ENCODE measurements at regions not wholly inside any gene's neighbourhood (a gene's known extent, or its start where the extent isn't known, plus 50 kb on each side); places are given as distances from the start of the nearest gene placed in this dataset.

DNA sequence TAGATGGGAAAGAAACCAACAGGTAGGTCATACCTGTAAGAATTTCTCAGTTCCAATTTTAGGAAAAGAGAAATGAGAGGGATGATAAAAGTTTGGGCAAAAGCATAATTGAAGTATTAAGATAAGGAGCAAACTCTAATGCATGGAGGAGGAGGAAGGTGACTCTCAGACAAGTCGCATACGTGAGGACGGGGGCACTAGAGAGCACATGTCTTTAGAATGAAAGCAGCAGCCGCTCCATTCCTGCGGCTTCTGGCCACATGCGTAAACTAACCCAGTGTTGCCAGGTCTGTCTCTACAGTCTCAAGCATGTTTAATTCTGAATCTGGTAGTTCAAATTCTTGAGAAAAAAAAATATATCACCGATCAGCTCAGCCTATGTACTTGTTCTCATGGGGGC lies 371.5 kb upstream of the SLC30A5 start:
- DNase-seq: no peak

DNA sequence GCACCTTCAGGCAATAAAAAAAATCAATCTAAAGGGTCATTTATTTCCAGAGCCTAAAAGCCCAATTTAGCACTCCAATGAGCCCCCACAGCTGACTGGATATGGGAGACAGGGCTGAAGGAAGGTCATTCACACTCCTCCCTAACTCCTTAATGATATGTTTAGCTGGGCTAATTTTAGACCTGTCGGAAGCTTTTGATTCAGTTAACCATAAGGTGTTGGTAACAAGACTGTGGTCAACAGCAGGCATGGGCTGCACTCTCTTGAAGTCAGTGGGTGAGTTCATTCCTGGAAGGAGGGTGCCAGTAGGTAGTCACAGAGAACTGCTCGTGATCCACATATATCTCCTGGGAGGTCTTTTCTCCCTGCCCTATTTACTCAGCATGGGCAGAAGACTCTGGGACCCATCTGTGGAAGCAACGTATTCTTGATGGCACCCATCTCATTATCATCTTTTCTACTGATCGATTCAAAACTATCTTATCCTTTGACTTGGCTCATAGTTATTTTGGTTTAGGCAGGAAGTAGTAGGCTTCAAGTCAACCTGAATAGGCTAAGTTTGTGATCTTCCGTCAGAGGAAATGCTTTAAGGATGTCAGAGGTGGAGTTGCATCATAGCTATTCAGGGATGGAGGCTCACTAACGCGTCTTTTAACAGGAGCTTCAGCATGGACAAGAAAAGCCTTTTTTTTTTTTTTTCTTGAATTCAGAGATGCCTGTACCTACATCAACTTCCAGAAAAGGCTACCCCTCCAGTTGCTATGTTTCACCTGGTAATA lies 367.7 kb upstream of the SLC30A5 start:
- DNase-seq: no peak

DNA sequence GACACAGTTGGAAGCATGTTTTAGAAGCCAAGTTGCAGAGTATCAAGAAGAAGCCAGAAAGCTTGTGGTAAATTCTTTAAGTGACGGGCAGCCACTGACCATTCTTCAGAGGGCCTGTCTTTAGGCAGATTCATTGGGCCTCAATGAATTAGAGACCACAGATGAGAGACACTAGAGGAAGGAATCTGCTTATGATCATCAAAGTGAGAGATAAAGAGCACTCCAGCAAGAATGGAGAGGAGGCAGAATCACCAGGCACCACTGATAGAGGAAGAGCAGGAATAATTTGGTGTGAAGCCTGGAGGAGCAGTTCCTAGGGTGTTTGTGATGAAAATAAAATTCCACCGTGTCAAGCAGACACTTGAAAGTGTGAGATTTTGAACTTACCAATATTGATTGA lies 365.9 kb upstream of the SLC30A5 start:
- DNase-seq: no peak

DNA sequence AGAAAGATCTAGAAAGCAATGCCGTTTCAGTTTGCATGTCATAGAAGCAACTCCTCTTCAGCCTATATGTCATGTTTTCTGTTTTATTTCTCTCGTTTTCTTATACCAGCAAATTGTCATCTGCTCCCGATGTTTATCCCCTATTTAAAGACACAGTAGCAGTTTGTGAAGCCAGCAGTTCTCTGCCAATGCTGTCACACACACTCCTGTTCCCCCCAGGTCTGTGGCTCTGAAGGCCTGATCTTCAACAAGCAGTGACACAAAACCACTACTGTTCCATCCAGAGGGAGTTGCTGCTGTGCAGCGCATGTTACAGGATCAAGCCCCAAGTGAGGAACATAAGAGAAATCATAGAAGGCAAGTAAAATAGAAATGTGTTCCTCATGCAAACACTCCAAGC lies 364.1 kb upstream of the SLC30A5 start:
- DNase-seq: no peak

DNA sequence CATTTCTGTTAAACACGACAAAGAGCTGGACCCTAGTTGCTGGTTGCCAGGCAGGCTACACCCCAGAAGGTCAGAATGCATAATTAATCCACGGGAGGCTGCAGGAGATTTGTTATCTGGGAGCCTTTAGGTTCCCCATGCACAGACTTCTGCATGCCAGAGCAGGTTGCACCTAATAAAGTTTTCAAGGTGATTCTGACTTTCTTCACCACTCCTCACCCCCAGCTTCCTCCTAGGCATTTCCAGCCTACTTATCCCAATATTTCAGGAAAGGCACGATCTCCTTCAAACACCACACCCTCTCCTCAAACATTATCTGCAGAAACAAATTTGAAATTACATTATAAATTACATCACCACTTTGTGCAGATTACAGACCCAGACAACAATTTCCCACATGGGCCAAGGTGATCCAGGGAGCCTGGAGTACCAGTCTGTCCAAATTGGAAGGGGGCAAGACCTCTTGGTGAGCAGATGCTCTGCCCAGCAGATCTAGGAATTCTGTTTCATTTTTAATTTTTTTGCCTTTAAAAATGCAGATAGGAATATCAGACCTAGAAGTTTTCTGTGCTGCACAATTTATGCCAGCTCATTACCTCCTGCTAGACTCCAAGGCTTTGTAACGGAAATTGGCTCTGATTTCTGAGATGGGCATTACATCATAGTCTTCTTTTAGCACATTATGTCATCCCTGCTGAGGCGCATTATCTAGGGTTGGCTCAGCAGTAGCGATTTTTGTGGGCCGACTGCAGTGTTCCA lies 363.4 kb upstream of the SLC30A5 start:
- no peak for DNase-seq

DNA sequence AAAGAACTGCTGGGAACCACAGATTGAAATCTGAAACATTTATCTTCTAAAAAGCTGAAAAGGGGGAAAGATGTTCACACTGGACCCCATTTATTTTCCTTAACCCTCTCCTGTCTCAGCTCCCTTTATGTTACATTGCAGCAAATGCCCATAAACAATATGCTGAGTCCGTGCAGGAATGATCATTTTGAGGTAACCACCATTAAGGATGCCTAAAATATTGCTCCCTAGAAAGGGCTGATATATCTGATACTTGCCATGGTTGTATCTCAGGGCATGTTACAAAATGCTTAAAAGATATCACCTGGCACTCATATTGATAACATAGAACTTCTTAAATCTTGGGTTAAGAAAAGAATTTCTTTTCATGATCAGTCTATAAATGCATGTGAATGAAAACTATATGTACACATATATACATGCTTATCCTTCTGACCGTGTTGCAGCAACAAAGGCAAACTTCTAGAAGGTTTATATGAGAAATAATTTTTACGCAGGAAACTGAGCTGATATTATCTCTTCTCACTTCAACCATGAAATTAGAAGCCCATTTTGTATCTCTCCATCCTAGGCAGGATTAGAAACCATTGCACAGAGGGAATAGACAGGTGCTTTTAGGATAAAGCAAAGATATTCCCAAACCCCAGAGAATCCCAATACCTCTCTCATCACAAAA lies 362.7 kb upstream of the SLC30A5 start:
- no peak for DNase-seq

DNA sequence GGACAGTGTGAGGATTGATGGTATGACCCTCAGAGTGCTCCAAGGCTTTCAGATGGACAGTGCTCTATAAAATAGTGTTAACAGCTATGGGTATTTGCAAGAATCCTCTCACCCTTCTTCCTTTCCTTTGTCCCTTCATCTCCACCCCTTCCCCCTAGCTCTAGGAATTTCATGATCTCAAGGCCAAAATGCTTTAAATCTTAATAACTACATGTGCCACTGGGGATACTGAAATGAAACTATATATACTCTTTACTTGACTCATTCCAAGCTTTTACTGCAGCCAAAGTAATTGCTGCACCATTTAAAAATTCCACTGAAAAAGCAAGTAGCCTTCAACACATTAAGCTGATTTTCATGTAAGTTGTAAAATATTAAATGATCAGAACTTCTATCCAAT lies 361.6 kb upstream of the SLC30A5 start:
- no peak for DNase-seq

DNA sequence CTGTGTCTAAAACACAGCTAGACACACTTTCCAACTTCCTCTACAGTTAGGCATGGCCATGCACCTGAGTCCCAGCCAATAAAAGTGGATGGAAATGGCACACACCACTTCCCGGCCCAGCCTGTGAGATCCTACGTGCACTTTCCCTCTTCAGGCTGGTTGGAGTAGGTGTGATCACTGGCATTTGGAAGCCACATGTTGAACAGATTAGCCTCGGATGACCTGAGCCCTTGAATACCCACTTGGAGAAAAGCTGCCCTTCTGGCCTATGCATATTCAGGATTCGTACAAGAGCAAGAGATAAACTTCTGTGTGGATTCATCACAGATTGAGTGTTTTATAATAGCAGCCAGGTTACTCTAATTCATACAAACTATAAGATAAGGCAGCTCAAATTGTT lies 359.0 kb upstream of the SLC30A5 start:
- DNase-seq: no peak

DNA sequence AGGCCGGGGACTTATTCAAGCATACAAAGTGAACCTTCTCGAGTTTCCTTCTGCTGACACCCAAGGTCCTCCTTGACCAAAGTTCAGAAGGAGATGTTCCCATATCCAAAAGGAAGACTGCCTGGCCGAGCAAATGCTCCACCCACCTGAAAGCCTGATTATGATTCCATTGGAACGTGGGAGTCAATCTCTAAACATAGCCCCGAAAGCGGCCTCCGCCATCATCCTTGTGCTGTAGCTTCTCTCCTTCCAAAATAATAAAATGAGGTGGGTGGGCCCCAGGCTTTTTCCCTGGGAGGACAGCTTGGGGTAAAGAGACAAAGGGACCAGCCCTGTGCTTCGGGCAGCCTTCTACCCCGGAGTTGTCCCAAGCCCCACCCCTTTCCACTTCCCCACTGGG lies 355.6 kb upstream of the SLC30A5 start:
- no peak for DNase-seq

DNA sequence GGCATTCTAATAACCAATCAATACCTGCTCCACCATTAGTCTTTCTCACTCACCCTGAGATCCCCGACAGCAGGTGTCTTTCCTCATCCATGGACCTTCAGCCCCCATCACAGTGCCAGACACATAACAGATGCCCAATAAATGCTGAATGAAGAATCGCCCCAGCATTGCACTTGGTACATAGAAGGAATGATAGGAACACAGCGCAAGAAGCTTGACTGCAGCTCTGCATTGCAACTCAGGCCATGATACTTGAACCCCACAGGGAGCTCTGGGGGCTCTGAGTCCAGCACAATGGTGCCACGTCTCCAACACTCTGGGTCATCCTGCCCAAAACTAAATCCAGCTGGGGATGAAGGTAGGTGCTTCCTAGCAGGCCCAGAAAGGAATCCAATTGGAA lies 355.0 kb upstream of the SLC30A5 start:
- DNase-seq: no peak

DNA sequence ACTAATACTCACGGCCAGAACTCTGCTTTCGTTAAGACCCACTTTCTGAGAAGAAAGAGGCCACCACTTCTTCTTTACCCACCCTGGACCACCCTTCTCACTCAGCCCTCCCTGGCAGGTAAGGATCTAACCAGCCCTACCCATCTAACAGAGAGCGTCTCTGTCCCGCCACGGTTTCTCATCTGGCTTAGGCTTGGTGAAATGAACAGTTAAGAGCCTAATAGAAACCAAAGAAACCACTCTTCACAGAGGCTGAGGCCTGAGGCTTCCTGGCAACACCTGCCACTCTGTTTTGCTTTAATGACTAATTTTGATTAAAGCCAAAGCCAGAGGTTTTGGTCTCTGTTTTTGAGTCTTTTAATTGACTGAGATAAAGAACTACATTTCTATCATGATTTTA lies 354.1 kb upstream of the SLC30A5 start:
- DNase-seq: no peak

DNA sequence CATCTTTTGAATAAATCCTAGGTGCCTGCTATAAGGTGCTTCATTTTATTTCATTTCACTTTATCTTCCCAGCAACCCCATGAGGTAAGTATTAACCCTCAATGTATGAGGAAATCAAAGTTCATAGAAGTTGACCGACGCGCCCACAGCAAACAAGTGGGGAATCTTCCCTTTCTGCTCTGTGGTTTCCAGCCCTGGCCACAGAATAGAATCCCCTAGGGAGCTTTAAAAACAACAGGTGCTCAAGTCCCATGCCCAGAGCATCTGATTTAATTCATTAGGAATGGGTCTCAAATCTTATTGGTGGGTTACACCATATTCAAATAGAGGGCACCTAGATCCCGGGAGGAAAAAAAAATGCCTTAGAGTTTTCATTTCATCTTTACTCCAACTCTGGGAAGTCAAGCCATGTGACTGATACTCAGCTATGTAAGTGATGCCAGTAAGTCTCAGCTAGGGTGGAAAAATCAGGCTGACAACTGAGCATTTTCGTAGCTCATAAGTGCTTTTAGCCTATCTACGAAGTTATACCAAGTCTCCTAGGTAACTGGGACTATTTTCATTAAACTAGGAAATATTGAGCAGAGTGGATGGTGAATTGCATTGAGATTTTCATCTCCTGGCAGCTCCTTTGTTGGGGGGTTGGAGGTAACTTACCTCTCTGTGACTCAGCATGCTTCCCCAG lies 353.4 kb upstream of the SLC30A5 start:
- no peak for DNase-seq

DNA sequence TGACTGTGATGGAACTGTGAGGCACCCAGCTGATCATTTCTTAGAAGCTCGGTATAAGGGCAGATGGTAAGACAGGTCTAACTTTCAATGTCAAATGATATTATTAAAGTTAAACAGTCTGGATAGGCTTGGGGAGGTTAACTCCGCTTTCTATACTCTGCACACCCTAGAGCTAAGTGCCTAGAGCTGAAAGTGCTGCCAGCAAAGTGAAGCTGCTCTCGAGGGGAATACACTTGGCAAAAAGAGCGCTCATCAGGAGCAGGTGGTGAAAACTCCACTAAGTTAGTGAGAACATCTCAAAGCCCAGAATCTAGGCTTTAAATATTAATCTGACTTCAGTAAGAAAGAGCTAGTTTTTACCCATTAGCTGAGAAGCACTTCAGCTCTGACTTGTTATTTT lies 349.6 kb upstream of the SLC30A5 start:
- no peak for DNase-seq

DNA sequence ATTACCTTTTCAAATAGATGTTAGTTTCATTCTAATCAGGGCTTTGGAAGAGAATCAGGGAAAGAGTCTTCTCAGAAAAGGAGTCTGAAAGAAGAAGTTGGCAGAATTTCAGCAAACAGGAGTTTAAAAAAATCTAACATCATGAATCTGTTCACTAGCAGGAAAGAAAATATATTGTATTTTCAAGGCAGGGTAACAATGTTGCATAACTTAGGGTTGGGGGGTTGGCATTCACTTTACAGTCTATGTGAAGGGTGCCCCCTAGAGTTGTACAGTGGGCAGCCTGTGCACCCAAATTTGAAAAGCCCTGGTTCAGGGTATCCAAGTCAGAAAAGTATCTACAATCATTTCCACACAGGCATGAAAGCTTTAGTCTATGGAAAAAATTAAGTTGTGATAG lies 348.4 kb upstream of the SLC30A5 start:
- DNase-seq: no peak

DNA sequence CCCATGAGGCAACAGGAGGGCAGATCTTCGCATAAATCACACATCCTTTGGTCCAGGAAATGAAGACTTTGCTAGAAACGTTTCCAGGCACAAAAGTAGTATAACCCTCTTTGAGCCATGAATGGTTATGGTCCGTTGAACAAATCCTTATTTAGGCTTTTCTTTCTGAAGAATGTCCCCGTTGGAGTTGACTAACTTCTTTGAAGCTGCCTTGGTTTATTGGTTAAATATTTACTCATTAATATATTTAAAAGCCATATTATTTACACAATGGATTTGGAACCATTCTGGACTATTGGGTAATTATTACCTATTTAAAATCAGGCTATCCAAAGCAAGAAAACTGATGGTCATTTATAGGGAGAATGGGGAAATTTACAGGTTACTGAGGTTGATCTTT lies 347.6 kb upstream of the SLC30A5 start:
- DNase-seq: no peak

DNA sequence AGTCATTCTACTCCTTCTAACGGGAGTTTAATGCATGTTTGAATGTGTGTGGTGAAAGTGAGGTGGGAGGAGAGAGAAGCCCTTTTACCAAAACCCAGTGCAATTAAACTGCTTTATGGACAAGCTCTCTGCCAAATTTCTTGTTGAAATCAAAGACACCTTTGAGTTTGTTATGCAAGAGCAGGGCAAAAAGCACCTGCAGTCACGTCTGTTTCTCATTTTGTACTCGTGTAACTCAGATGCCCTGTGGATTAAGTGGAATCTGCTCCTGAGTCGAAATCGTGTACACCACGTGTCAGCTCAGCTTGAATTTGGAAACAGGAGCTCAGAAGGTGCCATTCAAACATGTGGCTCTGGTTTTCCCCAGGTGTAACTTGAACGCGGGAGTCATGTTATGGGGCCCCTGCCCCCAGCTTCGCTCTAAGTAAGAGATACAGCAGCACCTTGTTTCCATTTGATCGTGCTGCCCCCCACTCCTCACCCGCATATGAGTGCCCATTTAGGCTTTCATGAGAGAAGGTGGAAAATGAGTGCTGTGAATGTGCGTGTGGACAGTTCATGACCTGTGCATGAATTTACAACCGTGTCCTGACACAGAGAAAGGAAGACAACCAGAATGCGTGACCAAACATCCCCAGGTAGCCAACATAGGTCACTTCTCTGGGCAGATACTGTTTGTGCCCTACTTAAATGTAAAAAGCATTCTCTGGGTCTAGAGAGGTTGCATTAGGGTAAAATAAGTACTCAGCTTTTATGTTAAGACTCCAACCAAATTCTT lies 347.0 kb upstream of the SLC30A5 start:
- DNase-seq: no peak

DNA sequence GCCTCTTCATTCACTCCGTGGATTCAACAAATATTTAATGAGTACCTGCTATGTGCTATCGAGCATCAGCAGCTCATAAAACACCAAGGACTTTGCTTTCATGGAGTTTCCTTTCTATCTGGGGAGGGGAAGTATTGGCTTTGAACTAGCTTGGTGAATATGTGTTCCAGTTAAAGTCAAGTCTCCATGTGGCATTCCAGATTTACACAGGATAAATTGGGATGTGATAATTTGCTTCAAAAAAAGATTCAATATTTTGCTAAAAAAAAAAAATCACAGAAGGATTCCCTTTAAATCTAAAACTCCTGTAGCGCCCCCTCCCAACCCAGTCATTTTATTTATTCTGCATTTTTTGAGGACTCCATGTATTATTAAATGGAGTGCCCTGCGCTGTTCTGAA lies 346.3 kb upstream of the SLC30A5 start:
- no peak for DNase-seq

DNA sequence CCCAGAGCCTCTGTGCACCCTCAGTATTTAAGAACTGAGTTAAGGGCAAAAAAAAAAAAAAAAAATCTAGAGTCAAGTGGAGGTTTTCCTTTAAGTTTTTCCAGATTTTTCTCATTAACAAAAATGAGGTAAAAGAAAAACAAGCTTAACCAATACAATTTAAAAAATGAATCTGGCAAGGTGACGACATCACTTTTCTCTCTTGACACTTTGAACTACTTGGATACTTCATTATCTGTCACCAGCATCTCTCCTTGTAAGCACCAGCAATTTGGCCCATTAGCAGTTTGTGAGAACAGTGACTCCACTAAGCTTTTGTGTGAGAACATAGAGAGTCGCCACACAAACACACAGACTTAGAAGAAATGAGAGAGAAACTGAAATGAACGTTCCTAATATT lies 345.7 kb upstream of the SLC30A5 start:
- DNase-seq: no peak

DNA sequence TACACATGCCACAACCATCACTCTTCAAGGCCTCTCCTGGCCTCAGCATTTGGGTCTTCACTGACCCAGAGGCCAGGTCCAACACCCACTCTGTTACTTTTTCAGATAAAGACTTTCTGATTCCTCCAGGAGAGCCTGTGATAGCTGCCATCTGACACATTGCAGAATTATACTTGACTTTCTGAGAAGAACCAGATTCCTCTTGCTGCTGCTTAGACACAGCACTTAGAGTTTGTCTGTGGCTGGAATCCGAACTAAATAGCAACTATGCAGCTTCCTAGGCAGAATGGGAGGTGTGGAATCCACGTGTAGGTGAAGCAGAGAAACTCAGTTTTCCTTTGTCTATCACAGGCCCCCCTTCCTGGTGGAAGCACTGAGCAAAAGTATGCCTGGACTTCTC lies 344.7 kb upstream of the SLC30A5 start:
- DNase-seq: no peak

DNA sequence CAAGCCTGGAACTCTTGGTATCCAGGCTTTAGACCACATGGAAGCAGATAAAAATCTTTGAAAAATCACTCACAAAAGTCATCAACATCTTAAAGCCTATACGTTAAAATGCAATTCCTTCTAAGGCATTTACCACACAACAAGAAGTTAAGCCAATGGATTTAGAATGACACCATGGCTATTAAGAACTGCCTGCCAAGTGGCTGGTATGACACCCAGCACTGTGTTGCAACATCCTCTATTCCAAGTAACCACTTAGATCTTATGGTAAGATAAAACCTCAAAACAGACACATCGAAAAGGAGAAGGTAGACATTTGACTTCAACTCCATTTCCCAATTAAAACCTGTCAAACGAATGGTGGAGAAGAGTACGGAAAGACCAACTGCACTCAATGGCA lies 344.2 kb upstream of the SLC30A5 start:
- DNase-seq: peak in 3 of 4 experiments; percentile 9 to 37 (median 35)

DNA sequence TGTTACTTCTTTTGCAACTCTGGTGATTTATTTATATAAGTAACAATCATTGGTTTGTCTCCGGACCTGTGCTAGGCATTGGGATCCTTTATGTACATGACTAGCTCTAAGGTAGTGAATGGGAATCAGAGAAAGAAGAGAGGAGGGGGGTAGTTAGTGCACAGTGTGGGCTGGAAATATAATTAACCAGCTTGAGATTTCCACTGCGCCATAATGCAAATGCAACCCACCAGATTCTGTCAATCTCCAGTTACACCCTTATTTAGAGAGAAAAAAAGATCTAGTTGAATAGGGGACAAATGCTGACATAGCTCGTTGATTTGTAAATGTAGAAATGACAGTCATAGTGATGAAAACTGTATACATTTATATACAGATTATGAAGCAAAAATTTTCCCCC lies 342.2 kb upstream of the SLC30A5 start:
- no peak for DNase-seq

DNA sequence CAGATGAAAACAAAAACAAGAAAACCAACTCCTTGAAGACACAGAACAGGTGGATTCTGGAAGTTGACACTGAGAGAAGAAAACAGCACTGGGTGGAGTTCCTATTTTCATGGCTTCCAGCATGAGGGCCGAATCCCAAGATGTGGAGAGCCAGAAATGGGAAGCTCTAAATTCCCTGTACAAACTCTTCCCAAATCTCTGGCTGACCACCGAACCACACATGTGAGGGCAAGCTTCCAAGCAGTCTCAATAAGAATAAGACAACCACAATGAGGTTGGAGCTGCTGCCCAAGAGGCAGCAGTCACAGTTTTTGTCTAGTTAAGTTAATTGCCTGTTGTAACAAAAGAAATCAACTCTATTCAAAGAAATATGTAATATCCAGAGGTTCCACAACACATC lies 339.3 kb upstream of the SLC30A5 start:
- no peak for DNase-seq
